ENCODE measurements at regions not wholly inside any gene's neighbourhood (a gene's known extent, or its start where the extent isn't known, plus 50 kb on each side); places are given as distances from the start of the nearest gene placed in this dataset.

DNA sequence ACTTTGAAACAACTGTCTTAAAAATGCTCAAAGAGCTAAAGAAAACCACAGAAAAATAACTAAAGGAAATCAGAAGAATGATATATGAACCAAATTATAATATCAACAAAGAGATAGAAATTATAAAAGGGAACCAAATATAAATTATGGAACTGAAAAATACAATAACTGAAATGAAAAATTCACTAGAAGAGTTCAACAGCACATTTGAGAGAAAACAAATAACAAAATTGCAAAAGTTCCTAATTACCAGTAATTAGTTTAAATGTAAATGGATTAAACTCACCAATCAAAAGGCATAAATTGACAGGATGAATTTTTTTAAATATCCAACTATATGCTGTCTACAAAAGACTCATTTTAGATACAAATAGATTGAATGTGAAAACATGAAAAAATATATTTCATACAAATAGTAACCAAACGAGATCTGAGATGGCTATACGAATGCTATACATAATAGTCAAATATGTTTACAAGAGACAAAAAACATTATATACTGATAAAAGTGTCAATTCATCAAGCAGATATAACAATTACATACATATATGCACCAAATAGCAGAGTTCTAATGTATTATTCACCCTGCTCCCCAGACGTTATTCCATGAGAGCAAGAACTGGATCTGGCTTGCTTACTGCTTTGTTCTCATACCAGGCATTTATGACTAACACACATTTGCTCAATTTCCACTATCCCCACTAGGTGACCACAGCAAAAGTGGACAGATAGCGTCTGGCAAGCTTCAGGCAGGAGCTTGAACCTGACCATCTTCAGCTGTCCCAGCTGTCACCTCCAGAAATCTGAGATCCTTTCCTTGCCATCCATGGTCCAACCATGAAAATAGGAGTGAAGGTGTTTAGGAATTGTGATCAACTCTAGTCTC is 72.4 kb upstream of the SIRPA start:
- TF ChIP-seq, protein P1, sequence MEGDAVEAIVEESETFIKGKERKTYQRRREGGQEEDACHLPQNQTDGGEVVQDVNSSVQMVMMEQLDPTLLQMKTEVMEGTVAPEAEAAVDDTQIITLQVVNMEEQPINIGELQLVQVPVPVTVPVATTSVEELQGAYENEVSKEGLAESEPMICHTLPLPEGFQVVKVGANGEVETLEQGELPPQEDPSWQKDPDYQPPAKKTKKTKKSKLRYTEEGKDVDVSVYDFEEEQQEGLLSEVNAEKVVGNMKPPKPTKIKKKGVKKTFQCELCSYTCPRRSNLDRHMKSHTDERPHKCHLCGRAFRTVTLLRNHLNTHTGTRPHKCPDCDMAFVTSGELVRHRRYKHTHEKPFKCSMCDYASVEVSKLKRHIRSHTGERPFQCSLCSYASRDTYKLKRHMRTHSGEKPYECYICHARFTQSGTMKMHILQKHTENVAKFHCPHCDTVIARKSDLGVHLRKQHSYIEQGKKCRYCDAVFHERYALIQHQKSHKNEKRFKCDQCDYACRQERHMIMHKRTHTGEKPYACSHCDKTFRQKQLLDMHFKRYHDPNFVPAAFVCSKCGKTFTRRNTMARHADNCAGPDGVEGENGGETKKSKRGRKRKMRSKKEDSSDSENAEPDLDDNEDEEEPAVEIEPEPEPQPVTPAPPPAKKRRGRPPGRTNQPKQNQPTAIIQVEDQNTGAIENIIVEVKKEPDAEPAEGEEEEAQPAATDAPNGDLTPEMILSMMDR (IDR thresholded peaks at IDR 0.05; ENCODE audit: borderline replicate concordance, control extremely low read depth, extremely low read depth, insufficient read depth, missing control alignments) = no peak
- DNase-seq (ENCODE audit: low spot score) = no peak
- in situ Hi-C loops (cut with MboI; ENCODE audit: low sequenced_read_pairs, unreplicated experiment) = no loop called here

DNA sequence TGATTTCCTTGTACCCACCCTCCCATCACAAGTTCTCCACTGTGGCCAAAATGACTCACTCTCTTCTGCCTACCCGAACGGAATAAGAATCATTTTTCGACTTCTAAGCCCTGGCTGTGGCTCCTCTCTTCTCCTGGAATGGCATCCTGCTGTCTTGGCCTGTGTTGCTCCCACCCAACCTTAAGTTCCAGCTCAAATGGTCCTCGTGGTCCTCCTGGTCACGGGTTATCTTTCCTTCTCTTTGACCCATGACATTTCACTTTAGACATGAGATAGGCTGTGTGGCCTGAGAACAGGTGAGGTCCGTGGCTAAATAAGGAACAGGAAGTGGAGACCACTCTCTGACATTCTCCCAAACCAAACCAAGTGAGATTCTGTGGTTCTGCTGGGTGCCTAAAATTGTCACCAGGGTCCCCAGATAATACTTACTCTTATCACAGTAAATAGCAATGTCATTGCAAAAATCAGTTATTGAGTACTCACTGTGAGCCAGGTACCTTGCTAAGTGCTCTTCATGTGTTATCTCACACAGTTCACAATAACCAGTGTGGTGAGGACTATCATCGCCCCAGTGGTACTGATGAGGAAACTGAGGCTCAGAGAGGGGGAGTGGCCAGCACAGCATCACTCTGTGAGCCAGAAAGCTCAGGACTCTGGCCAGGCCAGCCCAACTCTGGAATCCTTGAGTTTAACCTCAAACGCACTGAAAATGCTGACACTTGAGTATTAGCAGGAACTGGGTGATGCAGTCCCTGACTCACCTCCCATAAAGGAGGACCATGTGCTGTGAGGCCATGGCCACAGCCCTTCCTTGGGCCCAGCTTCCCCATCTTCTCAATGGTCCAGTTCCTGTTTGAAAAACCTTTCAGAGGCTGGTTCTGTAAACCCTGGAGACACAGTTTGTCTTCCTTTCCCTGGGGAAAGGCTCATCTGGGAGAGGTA is 74.8 kb upstream of the SIRPA start:
- no peak for DNase-seq (ENCODE audit: low spot score)
- in situ Hi-C loops (cut with MboI; ENCODE audit: low sequenced_read_pairs, unreplicated experiment) = no loop called here
- TF ChIP-seq, protein P1 (IDR thresholded peaks at IDR 0.05; ENCODE audit: borderline replicate concordance, control extremely low read depth, extremely low read depth, insufficient read depth, missing control alignments) = no peak

GRCh38 chr20:1819311-1820137 is 75.7 kb upstream of the SIRPA start:
- TF ChIP-seq, protein P1 (IDR thresholded peaks at IDR 0.05; ENCODE audit: borderline replicate concordance, control extremely low read depth, extremely low read depth, insufficient read depth, missing control alignments) = no peak
- in situ Hi-C loops (cut with MboI; ENCODE audit: low sequenced_read_pairs, unreplicated experiment) = no loop called here
- DNase-seq (ENCODE audit: low spot score) = no peak

GRCh38 chr20:1818895-1819294 is 76.3 kb upstream of the SIRPA start:
- no peak for DNase-seq (ENCODE audit: low spot score)
- in situ Hi-C loops (cut with MboI; ENCODE audit: low sequenced_read_pairs, unreplicated experiment) = no loop called here
- TF ChIP-seq, protein P1 (IDR thresholded peaks at IDR 0.05; ENCODE audit: borderline replicate concordance, control extremely low read depth, extremely low read depth, insufficient read depth, missing control alignments) = no peak

GRCh38 chr20:1818247-1818840 is 76.9 kb upstream of the SIRPA start:
- in situ Hi-C loops (cut with MboI; ENCODE audit: low sequenced_read_pairs, unreplicated experiment) = no loop called here
- TF ChIP-seq, protein P1 (IDR thresholded peaks at IDR 0.05; ENCODE audit: borderline replicate concordance, control extremely low read depth, extremely low read depth, insufficient read depth, missing control alignments) = no peak
- no peak for DNase-seq (ENCODE audit: low spot score)

Measured in GM13976 (cell line).